HepG2 (cell line): ENCODE measurements at regions not wholly inside any gene's neighbourhood (a gene's known extent, or its start where the extent isn't known, plus 50 kb on each side); places are given as distances from the start of the nearest gene placed in this dataset.

Experiments used
- NR2F6 ChIP-seq, 2 experiments: IDR thresholded peaks; 2 replicates each; pipeline ENCODE4 v1.6.1; 2016; ENCODE audit warnings: antibody characterized with exemption in 1 of 2, mild to moderate bottlenecking in 1 of 2
- ZFP41 ChIP-seq: sonication (generic); formaldehyde crosslinking; IDR thresholded peaks from 2 replicates; pipeline ENCODE4 v1.4.0; 2020; ENCODE audit warnings: mild to moderate bottlenecking, missing genetic modification reagents, borderline replicate concordance
- TF ChIP-seq, protein P1 (sequence below): sonication (generic); IDR thresholded peaks from 2 replicates; pipeline ENCODE4 v1.6.1; 2016; ENCODE audit warnings: low read depth, borderline replicate concordance
- TF ChIP-seq, protein P2 (sequence below): sonication (generic); formaldehyde crosslinking; conservative IDR thresholded peaks from 2 replicates; pipeline ENCODE4 v1.4.0; 2020; ENCODE audit warnings: missing genetic modification reagents
- TF ChIP-seq, protein P3 (sequence below): sonication (generic); formaldehyde crosslinking; conservative IDR thresholded peaks from 2 replicates; pipeline ENCODE4 v1.4.0; 2020; ENCODE audit warnings: missing genetic modification reagents
- TF ChIP-seq, protein P4 (sequence below): sonication (generic); formaldehyde crosslinking; IDR thresholded peaks from 2 replicates; pipeline ENCODE4 v1.5.0; 2020; ENCODE audit warnings: mild to moderate bottlenecking, missing genetic modification reagents, borderline replicate concordance

DNA sequence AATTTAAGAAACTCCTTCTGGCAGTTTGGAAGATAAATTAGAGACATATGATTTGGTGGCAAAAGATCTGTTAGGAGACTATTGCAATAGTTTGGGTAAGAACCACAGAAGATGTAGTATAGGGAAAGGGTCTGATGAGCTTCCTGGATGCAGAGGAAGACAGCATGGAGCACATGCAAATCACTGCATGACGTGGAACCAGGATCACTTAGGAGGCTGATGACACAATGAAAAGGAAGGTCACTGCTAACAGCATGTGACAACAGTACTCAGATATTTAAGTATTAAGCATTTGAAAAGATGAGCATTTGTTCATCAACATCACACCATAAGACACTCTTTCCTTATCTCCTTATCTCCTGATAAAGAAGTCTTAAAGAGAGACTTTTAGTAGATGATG is 167.8 kb upstream of the LDB2 start:
- TF ChIP-seq, protein P1, sequence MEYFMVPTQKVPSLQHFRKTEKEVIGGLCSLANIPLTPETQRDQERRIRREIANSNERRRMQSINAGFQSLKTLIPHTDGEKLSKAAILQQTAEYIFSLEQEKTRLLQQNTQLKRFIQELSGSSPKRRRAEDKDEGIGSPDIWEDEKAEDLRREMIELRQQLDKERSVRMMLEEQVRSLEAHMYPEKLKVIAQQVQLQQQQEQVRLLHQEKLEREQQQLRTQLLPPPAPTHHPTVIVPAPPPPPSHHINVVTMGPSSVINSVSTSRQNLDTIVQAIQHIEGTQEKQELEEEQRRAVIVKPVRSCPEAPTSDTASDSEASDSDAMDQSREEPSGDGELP = no peak
- TF ChIP-seq, protein P2, sequence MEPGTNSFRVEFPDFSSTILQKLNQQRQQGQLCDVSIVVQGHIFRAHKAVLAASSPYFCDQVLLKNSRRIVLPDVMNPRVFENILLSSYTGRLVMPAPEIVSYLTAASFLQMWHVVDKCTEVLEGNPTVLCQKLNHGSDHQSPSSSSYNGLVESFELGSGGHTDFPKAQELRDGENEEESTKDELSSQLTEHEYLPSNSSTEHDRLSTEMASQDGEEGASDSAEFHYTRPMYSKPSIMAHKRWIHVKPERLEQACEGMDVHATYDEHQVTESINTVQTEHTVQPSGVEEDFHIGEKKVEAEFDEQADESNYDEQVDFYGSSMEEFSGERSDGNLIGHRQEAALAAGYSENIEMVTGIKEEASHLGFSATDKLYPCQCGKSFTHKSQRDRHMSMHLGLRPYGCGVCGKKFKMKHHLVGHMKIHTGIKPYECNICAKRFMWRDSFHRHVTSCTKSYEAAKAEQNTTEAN (CRISPR knock-in tag) = no peak
- no peak for TF ChIP-seq NR2F6 (IDR thresholded peaks at IDR 0.05)
- TF ChIP-seq NR2F6 (CRISPR knock-in tag; IDR thresholded peaks at IDR 0.05) = no peak
- TF ChIP-seq, protein P3, sequence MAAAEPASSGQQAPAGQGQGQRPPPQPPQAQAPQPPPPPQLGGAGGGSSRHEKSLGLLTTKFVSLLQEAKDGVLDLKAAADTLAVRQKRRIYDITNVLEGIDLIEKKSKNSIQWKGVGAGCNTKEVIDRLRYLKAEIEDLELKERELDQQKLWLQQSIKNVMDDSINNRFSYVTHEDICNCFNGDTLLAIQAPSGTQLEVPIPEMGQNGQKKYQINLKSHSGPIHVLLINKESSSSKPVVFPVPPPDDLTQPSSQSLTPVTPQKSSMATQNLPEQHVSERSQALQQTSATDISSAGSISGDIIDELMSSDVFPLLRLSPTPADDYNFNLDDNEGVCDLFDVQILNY = no peak
- TF ChIP-seq, protein P4, sequence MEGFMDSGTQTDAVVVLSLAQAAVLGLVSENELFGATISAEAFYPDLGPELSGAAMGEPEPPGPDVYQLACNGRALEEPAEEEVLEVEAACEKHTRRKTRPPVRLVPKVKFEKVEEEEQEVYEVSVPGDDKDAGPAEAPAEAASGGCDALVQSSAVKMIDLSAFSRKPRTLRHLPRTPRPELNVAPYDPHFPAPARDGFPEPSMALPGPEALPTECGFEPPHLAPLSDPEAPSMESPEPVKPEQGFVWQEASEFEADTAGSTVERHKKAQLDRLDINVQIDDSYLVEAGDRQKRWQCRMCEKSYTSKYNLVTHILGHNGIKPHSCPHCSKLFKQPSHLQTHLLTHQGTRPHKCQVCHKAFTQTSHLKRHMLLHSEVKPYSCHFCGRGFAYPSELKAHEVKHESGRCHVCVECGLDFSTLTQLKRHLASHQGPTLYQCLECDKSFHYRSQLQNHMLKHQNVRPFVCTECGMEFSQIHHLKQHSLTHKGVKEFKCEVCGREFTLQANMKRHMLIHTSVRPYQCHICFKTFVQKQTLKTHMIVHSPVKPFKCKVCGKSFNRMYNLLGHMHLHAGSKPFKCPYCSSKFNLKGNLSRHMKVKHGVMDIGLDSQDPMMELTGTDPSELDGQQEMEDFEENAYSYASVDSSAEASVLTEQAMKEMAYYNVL (CRISPR knock-in tag) = no peak
- TF ChIP-seq ZFP41 (CRISPR knock-in tag) = no peak
